ENCODE measurements at regions not wholly inside any gene's neighbourhood (a gene's known extent, or its start where the extent isn't known, plus 50 kb on each side); places are given as distances from the start of the nearest gene placed in this dataset.
A peak's percentile ranks its signal among the peaks of the same experiment; 100 is the strongest.

- no peak overlapping the region for H3K9ac ChIP-seq
- no peaks in the 10 kb centered on the region for H3K9me3 ChIP-seq (ENCODE audit: low read depth)
- no peaks in the 10 kb centered on the region for H3K79me2 ChIP-seq (ENCODE audit: insufficient read depth)
- no peak overlapping the region for H3K4me3 ChIP-seq
- H3K27ac ChIP-seq, result no peak overlapping the region
- TF ChIP-seq EZH2 (IDR thresholded peaks at IDR 0.05; ENCODE audit: insufficient read depth, poor library complexity, severe bottlenecking) (no peak), EZH2phosphoT487 (IDR thresholded peaks at IDR 0.05; ENCODE audit: insufficient read depth, low read depth) (no peak)
- H3K4me1 ChIP-seq (ENCODE audit: insufficient read depth), result peaks cover 39% of the 10 kb centered on the region
- H3F3A ChIP-seq (ENCODE audit: insufficient read depth), result peaks cover 31% of the 10 kb centered on the region
- no peaks in the 10 kb centered on the region for H3K36me3 ChIP-seq (ENCODE audit: low read depth)
- no peak overlapping the region for H2AFZ ChIP-seq
- DNase-seq, result no peak
- H3K27me3 ChIP-seq (replicated peaks; ENCODE audit: insufficient read depth), result no peaks in the 10 kb centered on the region
- H3K9me2 ChIP-seq (ENCODE audit: insufficient read depth), result no peaks in the 10 kb centered on the region
- H3K4me2 ChIP-seq (ENCODE audit: unreplicated experiment), result no peak overlapping the region
- in situ Hi-C loops (cut with MboI), result no loop called here
- H4K20me1 ChIP-seq (ENCODE audit: insufficient read depth), result no peaks in the 10 kb centered on the region
Measured at GRCh38 chr14:49980027-49980426, 87.1 kb downstream of the ARF6 start.

GRCh38 chr14:49982082-49982481 lies 89.2 kb downstream of the ARF6 start:
- Histone ChIP-seq H3K27me3 (replicated peaks; ENCODE audit: insufficient read depth) (no peaks in the 10 kb centered on the region), H4K20me1 (ENCODE audit: insufficient read depth) (no peaks in the 10 kb centered on the region), H3K79me2 (ENCODE audit: insufficient read depth) (no peaks in the 10 kb centered on the region), H3K36me3 (ENCODE audit: low read depth) (no peaks in the 10 kb centered on the region), H3K4me1 (ENCODE audit: insufficient read depth) (peaks cover 35% of the 10 kb centered on the region), H3K27ac (peak overlapping the region; percentile 80), H3K9me3 (ENCODE audit: low read depth) (no peaks in the 10 kb centered on the region), H3K9ac (peak overlapping the region; percentile 66), H2AFZ (peak overlapping the region; percentile 26; the same call in 1 of the 2 replicates), H3K4me2 (ENCODE audit: unreplicated experiment) (peak overlapping the region; percentile 78), H3K9me2 (ENCODE audit: insufficient read depth) (no peaks in the 10 kb centered on the region), H3F3A (ENCODE audit: insufficient read depth) (peaks cover 26% of the 10 kb centered on the region), H3K4me3 (peak overlapping the region; percentile 51)
- TF ChIP-seq EZH2phosphoT487 (IDR thresholded peaks at IDR 0.05; ENCODE audit: insufficient read depth, low read depth) (no peak), EZH2 (IDR thresholded peaks at IDR 0.05; ENCODE audit: insufficient read depth, poor library complexity, severe bottlenecking) (no peak)
- peak; percentile 60 for DNase-seq
- WGBS, 2 experiments (ENCODE audit: low coverage in 1 of 2, low lambda C conversion rate in 2 of 2, missing lambda C conversion rate in 2 of 2), result 46 to 57% methylated on average over 7 of the region's 7 CpGs
- in situ Hi-C loops (cut with MboI), result no loop called here

- TF ChIP-seq EZH2 (IDR thresholded peaks at IDR 0.05; ENCODE audit: insufficient read depth, poor library complexity, severe bottlenecking) (no peak), EZH2phosphoT487 (IDR thresholded peaks at IDR 0.05; ENCODE audit: insufficient read depth, low read depth) (0 out of 2 replicates have a peak, but pooled peaks have one; percentile 43)
- Histone ChIP-seq H3K79me2 (ENCODE audit: insufficient read depth) (no peaks in the 10 kb centered on the region), H3K27ac (peak overlapping the region; percentile 80), H2AFZ (no peak overlapping the region), H3K36me3 (ENCODE audit: low read depth) (no peaks in the 10 kb centered on the region), H3K9me2 (ENCODE audit: insufficient read depth) (no peaks in the 10 kb centered on the region), H3F3A (ENCODE audit: insufficient read depth) (peaks cover 27% of the 10 kb centered on the region), H3K4me1 (ENCODE audit: insufficient read depth) (peaks cover 37% of the 10 kb centered on the region), H3K9me3 (ENCODE audit: low read depth) (no peaks in the 10 kb centered on the region), H3K27me3 (replicated peaks; ENCODE audit: insufficient read depth) (no peaks in the 10 kb centered on the region), H3K9ac (peak overlapping the region; percentile 66), H3K4me2 (ENCODE audit: unreplicated experiment) (peak overlapping the region; percentile 78), H3K4me3 (peak overlapping the region; percentile 51), H4K20me1 (ENCODE audit: insufficient read depth) (no peaks in the 10 kb centered on the region)
- in situ Hi-C loops (cut with MboI), result no loop called here
- peak; percentile 94 for DNase-seq
- WGBS, 2 experiments (ENCODE audit: low coverage in 1 of 2, low lambda C conversion rate in 2 of 2, missing lambda C conversion rate in 2 of 2), result 0% methylated on average over 9 of the region's 9 CpGs
Measured at GRCh38 chr14:49982501-49982951, 89.6 kb downstream of the ARF6 start.

- Histone ChIP-seq H3K9ac (no peak overlapping the region), H4K20me1 (ENCODE audit: insufficient read depth) (no peaks in the 10 kb centered on the region), H3K27me3 (replicated peaks; ENCODE audit: insufficient read depth) (no peaks in the 10 kb centered on the region), H2AFZ (no peak overlapping the region), H3K79me2 (ENCODE audit: insufficient read depth) (no peaks in the 10 kb centered on the region), H3K27ac (no peak overlapping the region), H3K4me2 (ENCODE audit: unreplicated experiment) (no peak overlapping the region), H3K9me2 (ENCODE audit: insufficient read depth) (no peaks in the 10 kb centered on the region), H3K4me3 (no peak overlapping the region), H3F3A (ENCODE audit: insufficient read depth) (peaks cover 35% of the 10 kb centered on the region), H3K36me3 (ENCODE audit: low read depth) (no peaks in the 10 kb centered on the region), H3K4me1 (ENCODE audit: insufficient read depth) (peaks cover 44% of the 10 kb centered on the region), H3K9me3 (ENCODE audit: low read depth) (no peaks in the 10 kb centered on the region)
- TF ChIP-seq EZH2phosphoT487 (IDR thresholded peaks at IDR 0.05; ENCODE audit: insufficient read depth, low read depth), result no peak
- TF ChIP-seq EZH2 (IDR thresholded peaks at IDR 0.05; ENCODE audit: insufficient read depth, poor library complexity, severe bottlenecking), result no peak
- in situ Hi-C loops (cut with MboI), result no loop called here
- no peak for DNase-seq
- WGBS, 2 experiments (ENCODE audit: low coverage in 1 of 2, low lambda C conversion rate in 2 of 2, missing lambda C conversion rate in 2 of 2), result 93 to 94% methylated on average over 2 of the region's 2 CpGs
Measured at GRCh38 chr14:49984424-49984823, 91.5 kb downstream of the ARF6 start.
